Activated CD4-positive, alpha-beta T cell treated with anti-CD3 and anti-CD28 coated beads, Interleukin-2, Interleukin-4, amounts not matched to agents 100 ng/mL and 50 ng/mL, durations not matched to agents 16 hours and 8 hours (primary cell): ENCODE measurements at regions not wholly inside any gene's neighbourhood (a gene's known extent, or its start where the extent isn't known, plus 50 kb on each side); places are given as distances from the start of the nearest gene placed in this dataset.
"Not testable (repeated sequence)": the region's sequence is repeated elsewhere in the genome, so short reads cannot be mapped to it uniquely, and the experiment has no call there.

Source experiments
- DNase-seq: peaks from one replicate; pipeline ENCODE4 v3.0.0-alpha.2; 2020; ENCODE audit warnings: low spot score

DNA sequence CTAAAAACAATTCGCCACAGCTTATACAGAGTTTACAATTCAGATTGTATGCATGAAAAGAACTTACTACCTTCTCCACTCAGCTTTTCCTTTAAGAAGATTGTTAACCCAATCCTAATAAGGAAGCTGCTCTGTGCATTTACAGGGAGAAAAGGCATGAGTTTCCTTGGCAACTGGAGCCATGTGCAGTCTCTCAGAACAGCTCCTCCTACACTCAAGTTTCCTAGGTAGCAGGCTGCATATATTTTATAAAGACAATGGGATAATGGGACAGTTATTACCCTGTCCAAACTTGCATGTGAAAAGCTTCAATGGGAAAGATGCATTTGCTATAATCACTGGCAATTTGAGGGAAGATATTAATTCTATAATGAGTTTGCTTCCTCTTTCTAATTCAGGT is 125.5 kb upstream of the TRPC4 start:
- DNase-seq = no peak

DNA sequence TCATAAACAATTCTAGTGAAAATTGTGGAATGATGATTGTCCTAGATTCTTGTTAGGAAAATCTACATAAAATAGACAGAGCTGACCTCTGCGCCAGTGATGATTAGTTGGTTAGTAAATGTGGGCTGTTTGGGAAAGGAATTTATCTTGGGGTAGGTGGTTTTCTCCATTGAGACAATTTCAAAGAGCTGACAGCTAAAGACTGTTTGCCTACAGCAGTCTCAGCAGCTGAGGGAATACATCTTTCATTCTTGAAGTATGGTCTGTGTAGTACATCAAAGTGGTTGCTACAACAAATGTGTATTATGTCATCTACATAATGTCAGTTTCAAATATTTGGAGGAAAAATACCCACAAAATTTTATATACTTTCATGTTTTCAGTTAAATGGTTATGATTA is 117.2 kb upstream of the TRPC4 start:
- DNase-seq = no peak

DNA sequence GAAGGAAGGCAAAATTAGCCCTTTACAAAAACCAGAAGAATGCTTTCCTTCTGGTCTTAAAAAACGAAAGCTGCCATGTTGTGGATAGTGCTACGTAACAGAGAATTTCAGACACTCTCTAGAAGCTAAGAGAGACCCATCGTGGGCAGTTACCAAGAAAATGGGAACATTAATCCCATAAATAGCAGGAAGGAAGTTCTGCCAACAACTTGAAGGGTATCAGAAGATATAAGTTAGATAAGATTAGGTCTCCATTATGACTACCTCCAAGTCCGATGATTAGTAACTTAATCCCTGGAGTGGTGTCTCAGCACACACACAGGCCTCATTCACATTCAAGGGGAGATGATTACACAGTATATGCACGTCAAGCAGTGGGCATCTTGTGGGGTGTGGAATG is 115.7 kb upstream of the TRPC4 start:
- DNase-seq = no peak

DNA sequence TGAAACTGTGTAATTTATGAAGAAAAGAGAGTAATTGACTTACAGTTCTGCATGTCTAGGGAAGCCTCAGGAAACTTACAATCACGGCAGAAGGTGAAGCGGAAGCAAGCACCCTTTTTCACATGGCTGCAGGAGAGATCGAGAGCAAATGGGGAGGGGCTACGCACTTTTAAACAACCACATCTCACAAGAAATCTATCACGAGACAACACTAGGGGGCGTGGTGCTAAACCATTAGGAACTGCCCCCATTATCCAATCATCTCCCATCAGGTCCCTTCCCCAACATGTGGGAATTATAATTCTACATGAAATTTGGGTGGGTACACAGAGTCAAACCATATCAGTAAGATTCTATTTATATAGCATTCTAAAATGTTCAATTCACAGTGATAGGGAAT is 114.8 kb upstream of the TRPC4 start:
- no peak for DNase-seq

DNA sequence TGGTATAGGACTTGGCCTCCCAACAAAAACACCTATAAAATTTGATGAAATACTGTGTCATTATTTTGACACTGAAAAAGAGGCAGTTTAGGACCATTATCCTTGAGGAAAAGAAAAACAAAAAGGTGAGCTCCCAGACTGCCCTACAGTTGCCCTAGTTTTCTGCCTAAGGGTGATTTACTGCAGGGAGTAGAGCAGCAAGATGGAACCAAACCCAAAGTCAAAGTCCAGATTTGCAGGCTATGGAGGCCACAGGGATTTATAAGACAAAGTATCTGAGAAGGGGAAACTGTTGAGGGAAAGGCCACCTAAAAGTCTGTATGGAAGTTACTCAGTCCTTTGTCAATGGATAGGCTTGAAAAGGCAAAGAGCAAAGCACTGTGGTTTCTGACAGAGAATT is 112.4 kb upstream of the TRPC4 start:
- DNase-seq = no peak

DNA sequence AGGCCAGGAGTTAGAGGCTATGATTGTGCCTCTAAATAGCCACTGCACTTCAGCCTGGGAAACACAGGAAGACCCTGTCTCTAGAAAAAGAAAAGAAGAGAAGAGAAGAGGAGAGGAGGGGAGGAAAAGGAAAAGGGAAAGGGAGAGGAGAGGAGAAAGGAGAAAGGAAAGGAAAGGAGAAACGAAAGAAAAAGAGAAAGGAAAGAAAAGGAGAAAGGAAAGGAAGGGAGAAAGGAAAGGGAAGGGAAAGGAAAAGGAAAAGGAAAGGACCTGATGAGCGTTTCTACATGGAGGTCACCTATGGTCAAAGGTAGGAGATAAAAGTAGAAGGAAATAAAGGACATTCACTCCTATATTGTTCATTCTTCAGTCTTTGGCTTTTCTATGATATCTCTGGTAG is 109.1 kb upstream of the TRPC4 start:
- no peak for DNase-seq

DNA sequence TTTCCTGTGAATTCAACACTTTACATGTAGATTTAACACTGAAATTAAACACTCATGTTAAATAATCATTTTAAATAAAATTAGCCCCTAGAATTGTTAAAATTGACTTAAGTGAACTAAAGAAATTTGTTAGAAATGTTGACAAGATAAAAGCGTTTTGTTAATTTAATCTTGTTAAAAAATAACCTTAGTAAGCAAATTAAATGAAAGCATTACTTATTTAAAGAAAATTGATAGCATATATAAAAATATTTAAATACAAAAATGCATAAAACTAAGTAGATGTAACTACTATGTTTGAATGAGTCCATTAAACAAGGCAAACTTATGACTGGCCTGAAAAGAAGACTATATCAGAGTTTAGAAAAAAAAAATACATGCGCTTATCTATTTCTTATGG is 99.0 kb upstream of the TRPC4 start:
- no peak for DNase-seq

DNA sequence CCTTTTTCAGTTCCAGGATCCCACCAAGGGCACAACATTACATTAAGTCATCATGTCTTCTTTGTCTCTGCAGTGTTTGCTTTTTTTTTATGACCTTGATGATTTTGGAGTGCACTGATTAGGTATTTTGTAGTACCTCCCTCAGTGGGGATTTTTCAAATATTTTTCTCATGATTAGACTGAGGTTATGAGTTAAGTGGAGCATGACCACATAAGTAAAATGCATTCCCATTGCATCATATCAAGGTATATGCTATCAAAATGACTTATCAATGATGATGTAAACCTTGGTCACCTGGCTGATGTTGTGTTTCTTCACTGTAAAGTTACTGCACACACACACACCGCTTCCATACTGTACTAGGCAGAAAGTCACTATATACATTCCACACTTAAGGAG is 96.7 kb upstream of the TRPC4 start:
- DNase-seq = no peak

DNA sequence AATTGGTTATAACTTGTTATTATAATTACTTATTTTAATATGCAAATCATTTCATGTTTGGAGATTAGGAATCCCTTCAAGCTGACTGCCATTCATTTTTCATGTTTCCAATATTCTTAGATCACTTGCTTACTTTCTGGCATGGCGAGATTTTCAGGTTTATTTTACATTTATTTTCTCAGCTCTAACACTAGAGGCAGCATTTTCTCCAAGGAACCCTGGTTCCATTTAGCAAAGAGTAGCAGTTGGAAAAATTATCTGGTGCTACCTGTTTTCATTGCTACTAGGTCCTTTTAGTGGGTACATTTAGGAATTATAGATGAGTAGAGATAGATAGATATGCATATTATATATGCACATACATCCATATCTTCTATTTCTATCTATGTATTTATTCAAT is 90.9 kb upstream of the TRPC4 start:
- no peak for DNase-seq

DNA sequence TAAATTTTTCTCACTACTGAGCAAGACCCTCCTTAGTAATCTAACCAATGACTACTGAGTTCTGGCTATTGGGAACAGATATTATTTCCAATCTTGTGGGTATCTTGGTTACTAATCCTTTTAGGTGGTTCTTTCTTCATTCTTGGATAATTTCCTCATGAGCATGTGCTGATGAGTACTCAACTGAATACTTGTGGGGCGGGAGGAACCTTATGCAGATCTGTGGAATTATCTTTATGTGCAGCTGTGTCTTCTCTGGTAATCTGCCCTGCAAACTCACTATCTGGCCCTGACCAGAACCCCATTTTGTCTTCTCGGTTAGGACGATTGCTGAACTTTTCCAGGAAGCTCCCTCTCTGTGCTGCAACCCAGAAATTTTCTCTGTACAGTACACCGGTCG is 89.7 kb upstream of the TRPC4 start:
- DNase-seq = no peak

DNA sequence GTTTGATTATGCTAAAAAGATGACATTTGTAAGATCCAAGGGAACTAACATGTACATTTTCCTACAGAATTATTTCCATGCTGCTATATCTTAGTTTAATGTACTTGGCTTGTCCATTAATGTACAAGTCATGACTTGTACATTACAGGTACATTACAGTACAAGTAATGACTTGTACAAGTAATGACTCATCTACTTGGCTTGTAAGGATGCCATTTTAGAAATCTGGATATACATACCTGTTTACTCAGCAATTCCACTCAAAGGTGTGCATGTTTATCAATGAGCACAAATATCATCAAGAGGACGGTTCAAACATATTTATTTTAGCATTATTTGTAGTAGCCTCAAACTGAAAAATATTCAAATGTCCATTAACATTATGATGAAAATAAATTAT is 87.0 kb upstream of the TRPC4 start:
- no peak for DNase-seq

DNA sequence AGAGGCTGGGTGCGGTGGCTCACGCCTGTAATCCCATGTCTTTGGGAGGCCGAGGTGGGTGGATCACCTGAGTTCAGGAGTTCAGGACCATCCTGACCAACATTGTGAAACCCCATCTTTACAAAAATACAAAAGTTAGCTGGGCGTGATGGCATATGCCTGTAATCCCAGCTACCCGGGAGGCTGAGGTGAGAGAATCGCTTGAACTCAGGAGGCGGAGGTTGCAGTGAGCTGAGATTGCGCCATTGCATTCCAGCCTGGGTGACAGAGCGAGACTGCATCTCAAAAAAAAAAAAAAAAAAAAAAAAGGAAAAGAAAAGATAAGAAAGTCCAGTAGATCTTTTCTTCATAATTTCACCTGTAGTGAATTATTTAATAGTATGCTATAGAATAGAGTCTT is 85.0 kb upstream of the TRPC4 start:
- not testable (repeated sequence) for DNase-seq

DNA sequence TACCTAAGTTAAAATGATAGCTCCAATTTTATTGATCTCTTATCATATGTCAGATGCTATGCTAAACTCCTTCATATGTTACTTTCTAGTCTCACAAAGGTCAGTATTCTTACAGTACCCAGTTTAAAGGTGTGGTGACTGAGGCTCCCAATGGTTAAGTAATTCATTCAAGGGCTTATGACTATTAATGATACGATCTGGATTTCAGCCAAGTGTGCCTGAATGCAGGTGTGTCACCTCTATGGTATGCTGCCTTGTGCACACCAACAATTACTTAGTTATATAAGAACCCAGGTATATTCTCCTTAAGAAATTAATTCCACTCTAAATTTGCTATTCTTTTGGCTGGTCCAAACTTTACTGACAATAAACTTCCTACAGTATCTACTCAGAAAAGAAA is 84.6 kb upstream of the TRPC4 start:
- no peak for DNase-seq

DNA sequence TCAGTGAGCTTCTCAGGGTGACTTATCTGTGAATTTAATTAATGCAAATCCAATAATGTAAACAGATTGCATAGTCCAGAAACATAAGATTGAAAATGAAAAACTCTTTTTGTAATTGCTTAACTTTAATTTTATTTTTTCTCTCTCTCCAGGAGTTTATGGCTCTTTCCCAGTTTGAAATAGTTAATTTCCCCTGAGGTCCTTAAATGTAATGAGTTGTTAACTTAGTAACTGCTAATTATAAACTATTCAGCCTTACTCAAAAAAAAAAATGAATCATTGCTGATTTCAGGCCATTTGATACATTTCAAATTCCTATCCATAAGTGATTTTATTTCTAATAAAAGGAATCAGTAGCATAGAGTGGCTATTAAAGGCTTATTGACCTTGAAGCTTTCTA is 84.1 kb upstream of the TRPC4 start:
- no peak for DNase-seq

DNA sequence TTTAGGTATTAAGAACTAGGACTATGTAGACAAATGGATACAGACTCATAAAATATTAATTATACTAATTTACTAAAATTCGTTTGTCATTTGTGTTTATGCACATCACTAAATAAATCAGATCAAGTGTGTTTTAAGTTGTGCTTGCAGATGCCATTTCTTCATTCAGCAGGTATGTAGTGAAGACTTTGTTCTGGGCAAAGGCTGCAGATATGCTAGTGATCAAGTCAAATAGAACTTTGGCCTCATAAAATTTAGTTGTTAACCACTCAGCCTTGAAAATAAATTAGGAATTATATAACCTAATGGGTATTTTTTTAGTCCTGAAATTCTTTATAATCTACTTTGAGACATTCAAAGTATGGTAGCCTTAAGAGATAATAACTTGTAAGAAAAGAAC is 80.4 kb upstream of the TRPC4 start:
- DNase-seq = no peak

DNA sequence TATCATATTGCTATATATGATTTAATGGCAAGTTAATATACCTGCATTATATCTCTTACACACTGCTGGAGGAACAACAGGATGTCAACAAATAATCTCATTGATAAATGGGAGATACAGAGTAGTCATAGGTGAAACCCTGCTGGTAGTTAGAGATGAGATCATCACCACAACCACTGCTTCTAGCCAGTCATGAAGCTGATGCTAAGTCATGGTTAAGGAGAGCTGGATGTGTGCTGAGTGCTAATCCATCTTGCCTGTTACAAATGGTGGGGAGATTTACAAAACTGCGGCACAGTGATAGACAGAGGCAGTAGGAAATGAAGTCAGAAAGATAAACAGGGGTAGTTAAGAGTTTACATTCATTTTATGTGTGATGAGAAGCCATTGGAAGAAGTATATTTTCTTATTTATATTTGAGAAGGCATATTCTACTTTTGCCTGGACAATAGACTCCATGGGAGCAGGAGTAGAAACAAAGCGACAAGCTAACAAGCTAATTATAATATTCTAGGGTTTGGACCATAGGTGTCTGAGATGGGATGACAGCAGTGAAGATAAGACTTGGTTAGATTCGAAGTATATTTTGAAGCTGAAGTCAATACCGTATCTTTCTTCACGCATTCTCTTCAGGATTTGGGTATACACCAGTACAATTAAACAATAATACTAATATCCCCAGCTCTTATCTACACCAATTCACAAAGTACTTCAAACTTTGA is 78.0 kb upstream of the TRPC4 start:
- no peak for DNase-seq

DNA sequence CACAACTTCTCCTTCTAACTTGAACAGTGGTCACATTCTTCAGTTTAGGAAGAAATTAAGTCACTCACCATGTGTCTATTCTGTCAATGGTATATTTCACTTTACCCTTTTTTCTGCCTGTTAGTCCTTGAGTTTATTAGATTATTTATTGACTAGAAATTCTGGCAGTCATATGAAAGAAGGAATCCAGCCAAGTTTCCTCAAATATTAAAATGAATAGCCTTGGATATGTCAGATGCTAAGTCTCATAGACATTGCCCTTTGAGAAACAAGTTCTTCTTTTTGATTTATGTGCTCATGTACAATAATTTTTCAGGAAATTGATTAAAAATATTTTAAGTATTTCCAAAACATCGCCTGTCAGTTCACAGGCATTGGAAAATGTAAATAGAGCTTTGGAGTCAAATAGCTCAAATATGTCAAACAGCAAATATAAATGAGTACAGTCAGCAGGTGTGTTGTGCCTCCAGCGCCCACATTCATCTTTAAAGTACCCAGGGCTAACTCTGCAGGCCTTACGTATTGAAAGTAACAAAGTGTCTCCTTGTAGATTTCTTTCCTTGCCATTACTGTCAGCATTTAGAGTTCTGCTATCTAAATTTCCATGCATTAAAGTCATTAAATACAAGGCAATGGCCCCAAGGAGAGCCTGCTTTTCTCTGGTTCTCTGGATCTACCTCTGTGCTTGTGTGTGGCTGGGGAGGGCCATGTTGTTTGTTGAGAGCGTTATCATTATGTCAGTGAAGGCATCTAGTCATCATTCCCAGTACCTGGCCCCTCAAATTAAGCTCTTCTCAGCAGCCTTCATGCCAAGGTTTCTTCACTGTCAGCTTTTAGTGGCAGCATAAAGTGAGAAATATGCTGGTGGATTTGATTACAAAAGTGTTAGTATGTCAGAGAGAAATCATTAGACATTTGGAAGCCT is 76.3 kb upstream of the TRPC4 start:
- no peak for DNase-seq

DNA sequence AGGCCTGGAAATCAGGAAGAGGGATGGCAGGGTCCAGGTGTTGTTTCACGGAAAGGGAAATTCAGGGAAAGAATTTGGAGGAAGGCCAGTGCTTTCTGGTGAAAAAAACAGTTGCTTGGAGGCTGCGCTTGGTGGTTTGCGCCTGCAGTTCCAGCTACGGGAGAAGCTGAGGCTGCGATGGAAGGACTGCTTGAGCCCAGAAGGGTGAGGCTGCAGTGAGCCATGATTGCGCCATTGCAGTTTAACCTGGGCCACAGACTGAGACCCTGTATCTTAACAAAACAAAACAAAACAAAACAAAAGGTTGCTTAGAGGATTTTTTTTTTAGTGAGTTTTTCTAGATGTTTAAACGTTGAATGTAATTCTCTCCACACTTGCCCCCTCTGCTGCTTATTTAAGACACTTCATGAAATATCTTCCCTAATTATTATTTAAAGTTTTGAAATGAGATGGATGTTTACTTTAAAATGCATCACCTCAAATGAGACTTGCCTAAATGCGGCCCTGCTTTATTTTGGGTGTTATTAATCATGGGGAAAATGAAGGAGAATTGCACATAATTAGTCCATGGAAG is 75.4 kb upstream of the TRPC4 start:
- no peak for DNase-seq

DNA sequence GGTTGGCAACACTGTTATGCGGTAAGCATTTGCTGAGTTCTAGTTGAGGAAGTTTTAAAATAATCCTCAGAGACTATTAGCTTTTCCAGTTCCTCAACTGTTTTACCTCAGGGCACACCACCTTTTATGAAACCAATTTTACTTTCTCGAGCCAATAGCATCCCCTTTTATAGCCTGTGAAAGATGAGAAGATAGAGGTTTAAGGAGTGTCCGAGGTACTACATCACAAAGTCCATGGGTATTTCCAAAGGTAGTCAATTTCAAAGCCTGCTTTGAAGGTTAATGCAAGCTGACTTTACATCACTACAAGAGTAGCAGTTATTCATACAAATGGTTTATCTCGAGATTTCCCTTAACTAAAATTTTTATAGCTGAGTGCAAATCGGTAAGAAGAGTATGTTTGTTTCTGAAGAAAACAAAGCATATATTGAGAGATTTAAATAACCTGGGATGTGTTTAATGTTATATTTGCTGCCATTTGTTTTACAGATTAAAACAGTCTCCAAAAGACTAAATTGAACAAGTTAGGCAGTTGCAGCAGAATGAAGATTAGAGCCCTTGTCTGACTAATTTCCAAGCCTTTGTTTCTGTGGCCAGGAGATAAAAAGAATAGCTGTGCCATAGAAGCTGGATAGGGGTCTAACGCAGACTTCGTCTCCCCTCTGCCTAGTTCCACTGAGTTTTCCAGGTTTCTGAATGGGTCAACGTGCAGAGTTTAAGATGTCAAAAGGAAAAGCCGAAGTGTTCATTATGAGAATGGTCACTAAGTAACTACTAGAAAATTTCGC is 74.7 kb upstream of the TRPC4 start:
- no peak for DNase-seq

DNA sequence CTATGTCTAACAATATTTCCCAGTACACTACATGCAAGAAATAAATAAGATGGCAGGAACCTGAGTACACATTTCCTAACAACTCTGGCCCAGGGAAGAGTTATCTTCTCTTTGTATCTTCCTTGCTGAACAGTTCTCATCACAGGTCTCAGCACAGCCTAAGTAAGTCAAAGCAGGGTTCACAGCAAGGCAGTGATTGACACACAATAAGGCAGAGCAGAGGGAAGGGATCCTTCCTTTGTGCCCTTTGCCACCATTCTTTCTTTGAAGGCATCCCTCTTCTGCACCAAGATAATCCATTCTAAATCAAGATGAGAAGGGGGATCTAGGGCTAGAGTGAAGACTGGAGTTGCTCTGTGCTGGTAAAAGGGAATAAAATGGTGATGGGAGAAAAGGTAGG is 73.4 kb upstream of the TRPC4 start:
- DNase-seq = no peak

DNA sequence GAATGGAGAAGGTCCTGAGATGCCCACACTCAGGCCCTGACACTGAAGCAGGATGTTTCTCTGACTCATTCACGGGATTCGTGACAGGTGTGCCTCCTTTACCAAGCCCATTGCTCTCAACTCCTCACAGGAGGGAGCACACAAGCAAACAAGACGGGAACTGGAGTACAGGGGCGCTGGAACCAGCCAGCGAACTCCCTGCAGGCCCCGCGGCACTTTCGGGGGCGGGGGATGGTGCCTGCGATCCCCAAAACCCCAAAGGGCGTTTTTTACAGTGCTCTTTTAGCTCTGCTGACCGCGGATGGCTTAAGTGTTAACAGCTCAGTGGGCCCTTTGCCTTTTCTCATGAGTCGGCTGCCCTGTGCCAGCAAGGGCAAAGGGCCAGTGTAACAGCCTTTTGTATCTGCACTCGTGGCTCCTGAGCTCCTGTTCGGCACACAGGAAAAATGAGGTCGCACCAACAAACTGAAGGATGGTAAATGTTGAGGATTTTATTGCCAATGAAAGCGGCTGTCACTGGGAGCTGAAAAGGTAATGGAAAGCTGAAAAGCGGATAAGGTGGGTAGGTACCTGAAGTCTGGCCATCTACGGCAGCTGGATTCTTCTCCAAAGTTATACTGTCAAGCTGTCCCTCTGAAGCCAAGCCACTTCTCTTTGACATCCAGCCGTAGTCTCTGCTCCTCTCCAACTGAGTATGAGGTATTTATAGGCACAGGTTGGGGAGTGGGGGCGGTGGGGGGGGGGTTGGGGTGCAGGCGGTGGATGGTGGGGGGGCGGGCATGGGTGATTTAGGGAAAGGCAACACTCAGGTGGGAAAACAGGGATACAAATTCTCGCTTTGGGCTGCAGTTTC is 65.0 kb upstream of the TRPC4 start:
- no peak for DNase-seq

DNA sequence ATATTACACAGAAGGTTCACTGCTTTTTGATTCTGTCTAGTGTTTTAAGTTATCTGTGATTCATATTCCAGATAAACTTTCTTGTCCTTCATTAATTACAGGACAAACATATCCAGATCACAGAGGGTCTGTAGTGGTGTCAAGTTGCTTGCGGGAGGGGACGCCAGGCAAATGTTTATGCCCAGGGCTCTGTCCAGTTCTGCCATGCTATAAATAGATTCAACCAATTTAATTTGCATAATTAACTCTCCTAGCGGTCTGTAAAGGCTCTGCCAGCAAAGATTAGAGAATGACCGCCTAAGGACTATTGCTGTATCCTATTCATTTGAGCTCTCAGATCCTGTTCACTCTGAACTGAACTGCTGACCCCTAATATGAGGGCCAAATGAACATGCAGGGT is 59.7 kb upstream of the TRPC4 start:
- no peak for DNase-seq
